GM13976 (cell line): ENCODE measurements at regions not wholly inside any gene's neighbourhood (a gene's known extent, or its start where the extent isn't known, plus 50 kb on each side); places are given as distances from the start of the nearest gene placed in this dataset.

Experiments used
- DNase-seq: peaks from one replicate; pipeline ENCODE4 v3.0.0; 2012; ENCODE audit warnings: low spot score
- in situ Hi-C: fragments of 300-500 bp; cut with MboI; formaldehyde crosslinking; loops from one replicate; pipeline ENCODE4 v1.12.0; 2022; ENCODE audit warnings: low sequenced_read_pairs, mixed read lengths, inconsistent platforms; ENCODE audit not compliant: unreplicated experiment
- TF ChIP-seq, protein P1 (sequence below): IDR thresholded peaks from 2 replicates; pipeline ENCODE4 v1.5.1; 2012; ENCODE audit warnings: borderline replicate concordance, mild to moderate bottlenecking; ENCODE audit not compliant: insufficient read depth; ENCODE audit errors: extremely low read depth, missing control alignments, control extremely low read depth

GRCh38 chr10:53601260-53601875 is 828.8 kb upstream of the MBL2 start:
- DNase-seq, result peak; percentile 25
- TF ChIP-seq, protein P1, sequence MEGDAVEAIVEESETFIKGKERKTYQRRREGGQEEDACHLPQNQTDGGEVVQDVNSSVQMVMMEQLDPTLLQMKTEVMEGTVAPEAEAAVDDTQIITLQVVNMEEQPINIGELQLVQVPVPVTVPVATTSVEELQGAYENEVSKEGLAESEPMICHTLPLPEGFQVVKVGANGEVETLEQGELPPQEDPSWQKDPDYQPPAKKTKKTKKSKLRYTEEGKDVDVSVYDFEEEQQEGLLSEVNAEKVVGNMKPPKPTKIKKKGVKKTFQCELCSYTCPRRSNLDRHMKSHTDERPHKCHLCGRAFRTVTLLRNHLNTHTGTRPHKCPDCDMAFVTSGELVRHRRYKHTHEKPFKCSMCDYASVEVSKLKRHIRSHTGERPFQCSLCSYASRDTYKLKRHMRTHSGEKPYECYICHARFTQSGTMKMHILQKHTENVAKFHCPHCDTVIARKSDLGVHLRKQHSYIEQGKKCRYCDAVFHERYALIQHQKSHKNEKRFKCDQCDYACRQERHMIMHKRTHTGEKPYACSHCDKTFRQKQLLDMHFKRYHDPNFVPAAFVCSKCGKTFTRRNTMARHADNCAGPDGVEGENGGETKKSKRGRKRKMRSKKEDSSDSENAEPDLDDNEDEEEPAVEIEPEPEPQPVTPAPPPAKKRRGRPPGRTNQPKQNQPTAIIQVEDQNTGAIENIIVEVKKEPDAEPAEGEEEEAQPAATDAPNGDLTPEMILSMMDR, result peak; percentile 74

DNA sequence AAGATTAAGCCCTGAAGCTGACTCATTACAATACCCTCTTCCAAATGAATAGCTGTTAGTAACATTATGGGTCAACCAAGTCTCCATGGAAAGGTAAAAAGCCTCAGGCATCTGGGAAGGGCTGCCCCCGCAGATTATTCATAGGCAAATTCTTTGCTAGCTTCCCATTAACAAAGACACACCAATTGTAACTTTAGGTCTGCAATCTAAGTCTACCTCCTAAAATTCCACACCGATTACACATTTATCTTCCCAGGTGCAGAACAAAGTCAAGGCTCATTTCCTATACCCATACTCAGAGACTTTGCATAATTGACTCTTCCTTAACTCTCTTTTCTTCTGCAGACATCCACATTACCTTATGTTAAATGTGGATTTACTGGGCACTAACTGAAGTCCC is 826.3 kb upstream of the MBL2 start:
- in situ Hi-C loops, result no loop called here
- TF ChIP-seq, protein P1, result no peak
- no peak for DNase-seq

More at GRCh38 chr10:53601260-53601875, 828.8 kb upstream of the MBL2 start:
- in situ Hi-C loops, result no loop called here

- TF ChIP-seq, protein P1, result no peak
- DNase-seq, result no peak
- in situ Hi-C loops, result no loop called here
Measured at GRCh38 chr10:53597835-53598251, 825.3 kb upstream of the MBL2 start.

- in situ Hi-C loops, result no loop called here
- TF ChIP-seq, protein P1, result no peak
- DNase-seq, result no peak
Measured at GRCh38 chr10:53580465-53580864, 807.9 kb upstream of the MBL2 start.

GRCh38 chr10:53579773-53580172 is 807.2 kb upstream of the MBL2 start:
- no peak for DNase-seq
- TF ChIP-seq, protein P1, result no peak
- in situ Hi-C loops, result no loop called here

GRCh38 chr10:53574024-53574423 is 801.4 kb upstream of the MBL2 start:
- TF ChIP-seq, protein P1, result no peak
- in situ Hi-C loops, result no loop called here
- DNase-seq, result no peak
